HAP-1 (cell line): ENCODE measurements at regions not wholly inside any gene's neighbourhood (a gene's known extent, or its start where the extent isn't known, plus 50 kb on each side); places are given as distances from the start of the nearest gene placed in this dataset.
A peak's percentile ranks its signal among the peaks of the same experiment; 100 is the strongest.
"Not testable (repeated sequence)": the region's sequence is repeated elsewhere in the genome, so short reads cannot be mapped to it uniquely, and the experiment has no call there.

Experiments
- DNase-seq, 2 experiments: peaks; one replicate each; pipeline ENCODE4 v3.0.0-alpha.2; 2016 to 2020; ENCODE audit warnings: low spot score in 2 of 2
- H3K27me3 ChIP-seq: fragments of 250-450 bp; sonication (Bioruptor Pico); 2 replicates; pipeline ENCODE4 v1.5.1; 2020; ENCODE audit warnings: low read depth, mild to moderate bottlenecking, moderate library complexity
- H3K36me3 ChIP-seq: fragments of 250-450 bp; sonication (Bioruptor Pico); replicated peaks from 2 replicates; pipeline ENCODE4 v1.5.1; 2020; ENCODE audit warnings: mild to moderate bottlenecking
- H3K4me1 ChIP-seq: fragments of 250-450 bp; sonication (Bioruptor Pico); 2 replicates; pipeline ENCODE4 v1.5.1; 2020; ENCODE audit warnings: mild to moderate bottlenecking
- H3K4me3 ChIP-seq: fragments of 250-450 bp; sonication (Bioruptor Pico); 2 replicates; pipeline ENCODE4 v1.5.1; 2020; ENCODE audit warnings: mild to moderate bottlenecking, moderate library complexity
- H3K9me3 ChIP-seq: fragments of 250-450 bp; sonication (Bioruptor Pico); 2 replicates; pipeline ENCODE4 v1.5.1; 2020; ENCODE audit warnings: mild to moderate bottlenecking, moderate library complexity
- in situ Hi-C: fragments of 300-500 bp; cut with MboI; formaldehyde crosslinking; loops from 3 replicates; pipeline ENCODE4 v1.14.3; 2020; ENCODE audit warnings: low sequenced_read_pairs, inconsistent platforms, mixed read lengths

DNA sequence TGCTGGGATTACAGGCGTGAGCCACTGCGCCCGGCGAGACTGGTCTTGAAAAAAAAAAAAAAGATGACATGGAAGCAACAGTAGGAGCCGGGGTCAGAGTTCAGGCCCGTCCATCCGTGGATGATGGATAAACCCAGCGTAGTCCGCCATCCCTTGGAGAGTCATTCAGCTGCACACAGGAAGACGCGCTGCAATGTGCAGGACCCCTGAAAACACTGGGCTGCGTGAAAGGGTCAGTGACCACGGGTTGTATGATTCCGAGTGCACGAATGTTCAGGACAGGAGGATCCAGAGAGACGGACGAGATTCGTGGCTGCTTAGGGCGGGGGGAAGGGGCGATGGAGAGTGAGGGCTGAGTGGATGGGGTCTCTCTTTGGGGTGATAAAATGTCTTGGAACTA is 76.5 kb upstream of the METTL9 start:
- in situ Hi-C loops = loop anchor here (10.0 kb wide), 1 partner anchor 368 kb away; the partner anchor contains the start of genes DNAH3 and LDAF1
- not testable (repeated sequence) for H3K9me3 ChIP-seq, H3K27me3 ChIP-seq, DNase-seq, H3K36me3 ChIP-seq, H3K4me3 ChIP-seq
- peaks cover 13% of the 10 kb centered on the region for H3K4me1 ChIP-seq

DNA sequence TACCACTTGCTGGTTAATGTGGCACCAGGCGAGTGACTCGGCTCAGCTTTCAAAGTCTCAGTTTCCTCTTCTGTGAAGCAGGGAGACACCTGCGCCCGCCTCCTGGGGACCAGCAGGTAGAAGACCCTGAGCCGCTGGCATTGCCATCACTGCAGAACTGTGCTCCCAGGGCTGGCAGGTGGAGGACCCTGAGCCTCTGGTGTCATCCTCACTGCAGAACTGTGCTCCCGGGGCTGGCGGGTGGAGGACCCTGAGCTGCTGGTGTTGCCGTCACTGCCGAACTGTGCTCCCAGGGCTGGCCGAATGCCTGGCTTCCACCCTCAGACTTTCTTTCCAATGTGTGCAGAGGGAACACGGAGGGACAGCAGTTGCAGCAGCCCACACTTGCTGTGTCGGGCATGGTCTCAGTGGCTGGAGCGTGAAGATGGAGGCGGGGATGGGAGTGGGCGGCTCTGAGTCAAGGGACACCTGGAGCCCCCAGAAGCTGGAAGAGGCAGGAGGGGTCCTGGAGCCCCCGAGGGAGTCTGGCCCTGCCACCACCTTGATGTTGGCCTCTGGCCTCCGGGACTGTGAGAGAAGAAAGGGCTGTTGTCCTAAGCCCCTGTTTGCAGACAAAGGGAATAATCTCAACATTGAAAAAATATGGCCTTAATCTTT is 75.8 kb upstream of the METTL9 start:
- peaks cover 13% of the 10 kb centered on the region for H3K4me1 ChIP-seq
- DNase-seq = no peak
- H3K9me3 ChIP-seq = no peaks in the 10 kb centered on the region
- no peaks in the 10 kb centered on the region for H3K27me3 ChIP-seq
- H3K4me3 ChIP-seq = no peak overlapping the region
- peaks cover 3% of the 10 kb centered on the region; the same call in 1 of the 2 replicates for H3K36me3 ChIP-seq
- in situ Hi-C loops = loop anchor here (10.0 kb wide), 1 partner anchor 369 kb away; the partner anchor contains the start of genes DNAH3 and LDAF1

- in situ Hi-C loops = loop anchor here (10.0 kb wide), 1 partner anchor 369 kb away; the partner anchor contains the start of genes DNAH3 and LDAF1
- H3K27me3 ChIP-seq = no peaks in the 10 kb centered on the region
- peaks cover 1% of the 10 kb centered on the region; the same call in 1 of the 2 replicates for H3K36me3 ChIP-seq
- DNase-seq = no peak
- peaks cover 13% of the 10 kb centered on the region for H3K4me1 ChIP-seq
- no peaks in the 10 kb centered on the region for H3K9me3 ChIP-seq
- H3K4me3 ChIP-seq = no peak overlapping the region
Measured at GRCh38 chr16:21524068-21524751, 75.2 kb upstream of the METTL9 start.

GRCh38 chr16:21524752-21525028 is 74.7 kb upstream of the METTL9 start:
- not testable (repeated sequence) for H3K4me3 ChIP-seq, H3K9me3 ChIP-seq, H3K27me3 ChIP-seq, H3K36me3 ChIP-seq, DNase-seq
- H3K4me1 ChIP-seq = peaks cover 13% of the 10 kb centered on the region
- in situ Hi-C loops = loop anchor here (10.0 kb wide), 1 partner anchor 370 kb away; the partner anchor contains the start of genes DNAH3 and LDAF1

DNA sequence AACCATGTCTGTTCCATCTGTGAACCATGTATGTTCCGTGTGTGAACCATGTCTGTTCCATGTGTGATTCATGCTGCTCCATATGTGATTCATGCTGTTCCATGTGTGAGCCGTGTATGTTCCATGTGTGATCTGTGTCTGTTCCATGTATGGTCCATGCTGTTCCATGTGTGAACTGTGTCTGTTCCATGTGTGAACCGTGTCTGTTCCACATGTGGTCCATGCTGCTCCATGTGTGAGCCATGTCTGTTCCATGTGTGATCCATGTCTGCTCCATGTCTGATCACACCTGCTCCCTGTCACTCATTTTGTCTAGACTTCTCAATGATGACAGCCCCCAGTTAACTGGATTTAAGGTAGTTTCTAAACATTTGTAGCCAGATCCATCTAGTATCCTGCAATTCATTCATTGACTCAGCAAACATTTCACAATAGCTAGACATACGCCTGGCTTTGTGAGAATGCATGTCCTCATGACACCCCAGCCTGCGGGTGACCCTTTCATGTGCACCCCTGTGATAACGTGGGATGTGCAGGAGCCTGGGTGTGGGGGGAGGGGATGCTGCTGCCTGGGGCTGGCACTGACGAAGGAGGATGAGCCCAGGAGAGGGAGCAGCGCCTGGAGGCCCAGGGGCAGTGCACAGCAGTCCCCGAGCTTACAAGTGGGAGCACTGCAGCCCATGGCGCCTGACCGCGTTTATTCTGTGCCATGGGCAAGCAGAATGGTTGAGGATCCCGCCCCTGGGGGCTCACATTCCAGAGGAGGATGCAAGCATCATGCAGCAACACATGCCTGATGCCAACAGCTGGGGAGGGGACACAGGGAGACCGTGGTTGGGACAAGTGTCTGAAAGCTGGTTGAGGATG is 74.1 kb upstream of the METTL9 start:
- H3K27me3 ChIP-seq, H3K4me3 ChIP-seq, H3K36me3 ChIP-seq, DNase-seq, H3K9me3 ChIP-seq: not testable (repeated sequence)
- H3K4me1 ChIP-seq = peaks cover 13% of the 10 kb centered on the region
- in situ Hi-C loops = loop anchor here (10.0 kb wide), 1 partner anchor 370 kb away; the partner anchor contains the start of genes DNAH3 and LDAF1

GRCh38 chr16:21525956-21526922 is 73.1 kb upstream of the METTL9 start:
- not testable (repeated sequence) for H3K9me3 ChIP-seq, H3K36me3 ChIP-seq, H3K27me3 ChIP-seq, H3K4me3 ChIP-seq, DNase-seq
- H3K4me1 ChIP-seq = peaks cover 12% of the 10 kb centered on the region
- in situ Hi-C loops = loop anchor here (10.0 kb wide), 1 partner anchor 371 kb away; the partner anchor contains the start of genes DNAH3 and LDAF1

- Histone ChIP-seq H3K4me1 (peaks cover 5% of the 10 kb centered on the region; the same call in 1 of the 2 replicates), H3K27me3 (no peaks in the 10 kb centered on the region), H3K9me3 (no peaks in the 10 kb centered on the region), H3K36me3 (no peaks in the 10 kb centered on the region), H3K4me3 (no peak overlapping the region)
- DNase-seq = peak in 1 of 2 experiments; percentile 46
- in situ Hi-C loops = loop anchor here (10.0 kb wide), 1 partner anchor 372 kb away; the partner anchor contains the start of genes DNAH3 and LDAF1
Measured at GRCh38 chr16:21526923-21527807, 72.2 kb upstream of the METTL9 start.

- not testable (repeated sequence) for H3K9me3 ChIP-seq, H3K27me3 ChIP-seq, H3K4me3 ChIP-seq, H3K36me3 ChIP-seq, DNase-seq, H3K4me1 ChIP-seq
- in situ Hi-C loops = loop anchor here (10.0 kb wide), 1 partner anchor 374 kb away; the partner anchor contains the start of genes DNAH3 and LDAF1
Measured at GRCh38 chr16:21529060-21529658, 70.2 kb upstream of the METTL9 start.

GRCh38 chr16:21530729-21531383 is 68.5 kb upstream of the METTL9 start:
- in situ Hi-C loops = not testable (repeated sequence)

DNA sequence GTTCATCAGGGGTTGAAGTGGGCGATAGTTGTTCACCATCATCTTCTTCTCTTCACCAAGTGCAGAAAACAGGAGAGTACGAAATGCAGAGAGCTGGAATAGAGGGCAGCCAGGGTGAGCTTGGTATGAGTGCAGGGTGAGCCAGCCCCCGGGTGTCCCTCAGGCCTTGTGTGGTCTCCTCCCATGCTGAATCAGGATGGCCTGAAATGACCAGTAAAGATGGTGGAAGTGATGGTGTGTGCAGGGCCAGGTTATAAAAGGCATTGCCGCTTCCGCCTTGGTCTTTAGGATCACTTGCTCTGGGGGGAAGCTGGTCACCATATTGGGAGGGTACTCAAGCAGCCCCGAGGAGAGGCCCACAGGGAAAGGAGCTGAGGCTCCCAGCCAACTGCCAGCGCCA is 66.4 kb upstream of the METTL9 start:
- in situ Hi-C loops, H3K4me1 ChIP-seq, DNase-seq, H3K27me3 ChIP-seq, H3K9me3 ChIP-seq, H3K36me3 ChIP-seq, H3K4me3 ChIP-seq: not testable (repeated sequence)

More at GRCh38 chr16:21530729-21531383, 68.5 kb upstream of the METTL9 start:
- H3K4me1 ChIP-seq, DNase-seq, H3K36me3 ChIP-seq, H3K4me3 ChIP-seq, H3K27me3 ChIP-seq, H3K9me3 ChIP-seq: not testable (repeated sequence)

GRCh38 chr16:21533474-21533873 is 65.9 kb upstream of the METTL9 start:
- H3K36me3 ChIP-seq, H3K4me3 ChIP-seq, DNase-seq, in situ Hi-C loops, H3K4me1 ChIP-seq, H3K9me3 ChIP-seq, H3K27me3 ChIP-seq: not testable (repeated sequence)
